DND-41 (cell line): ENCODE measurements at regions not wholly inside any gene's neighbourhood (a gene's known extent, or its start where the extent isn't known, plus 50 kb on each side); places are given as distances from the start of the nearest gene placed in this dataset.

ENCODE experiments used
- ATAC-seq: fragments of 200-7000 bp; cut with Tn5 transposase; 3 replicates; pipeline ENCODE4 v1.9.1; 2021; ENCODE audit warnings: low read depth; ENCODE audit not compliant: insufficient read depth
- DNase-seq: peaks from one replicate; pipeline ENCODE4 v3.0.0-alpha.2; 2020
- H2AFZ ChIP-seq: 2 replicates; pipeline ENCODE4 v1.6.0; 2012; ENCODE audit warnings: low read depth, low read length
- H3K27ac ChIP-seq: 2 replicates; pipeline ENCODE4 v1.5.1; 2012; ENCODE audit warnings: low read length, inconsistent platforms
- H3K27me3 ChIP-seq: fragments of 200-600 bp; sonication (generic); 2 replicates; pipeline ENCODE4 v1.6.0; 2012; ENCODE audit warnings: low read length, mild to moderate bottlenecking, inconsistent platforms; ENCODE audit not compliant: insufficient read depth, poor library complexity
- H3K36me3 ChIP-seq: 2 replicates; pipeline ENCODE4 v1.5.1; 2012; ENCODE audit warnings: low read length, inconsistent platforms; ENCODE audit not compliant: insufficient read depth
- H3K4me1 ChIP-seq: 2 replicates; pipeline ENCODE4 v1.5.1; 2012; ENCODE audit warnings: mild to moderate bottlenecking, low read length; ENCODE audit not compliant: insufficient read depth
- H3K4me2 ChIP-seq: 2 replicates; pipeline ENCODE4 v1.6.0; 2012; ENCODE audit warnings: mild to moderate bottlenecking, moderate library complexity, low read length, inconsistent platforms; ENCODE audit not compliant: insufficient read depth
- H3K4me3 ChIP-seq, 2 experiments: fragments of 200-600 bp in 1 of 2; shearing (Covaris generic) in 1 of 2; 2 replicates each; pipeline ENCODE4 v1.5.1; 2012 to 2016; ENCODE audit warnings: inconsistent platforms in 2 of 2, low read length in 2 of 2, mild to moderate bottlenecking in 2 of 2, low read depth in 1 of 2, moderate library complexity in 1 of 2
- H3K79me2 ChIP-seq: 2 replicates; pipeline ENCODE4 v1.6.0; 2012; ENCODE audit warnings: low read length, inconsistent platforms; ENCODE audit not compliant: insufficient read depth
- H3K9ac ChIP-seq: 2 replicates; pipeline ENCODE4 v1.6.0; 2012; ENCODE audit warnings: low read depth, mild to moderate bottlenecking, inconsistent platforms, low read length, moderate library complexity
- H3K9me3 ChIP-seq: 2 replicates; pipeline ENCODE4 v1.5.1; 2012; ENCODE audit warnings: low read length, moderate library complexity, mild to moderate bottlenecking, inconsistent platforms; ENCODE audit not compliant: insufficient read depth, severe bottlenecking
- H4K20me1 ChIP-seq: 2 replicates; pipeline ENCODE4 v1.6.0; 2012; ENCODE audit warnings: low read length; ENCODE audit not compliant: insufficient read depth
- CTCF ChIP-seq: IDR thresholded peaks from 2 replicates; pipeline ENCODE4 v1.5.1; 2012; ENCODE audit warnings: borderline replicate concordance, low read length, moderate library complexity, mild to moderate bottlenecking; ENCODE audit not compliant: poor library complexity, severe bottlenecking; ENCODE audit errors: extremely low read depth
- EZH2 ChIP-seq: IDR thresholded peaks from 3 replicates; pipeline ENCODE4 v1.6.1; 2012; ENCODE audit warnings: borderline replicate concordance, low read depth, mild to moderate bottlenecking, moderate library complexity, low read length, inconsistent platforms; ENCODE audit not compliant: severe bottlenecking

DNA sequence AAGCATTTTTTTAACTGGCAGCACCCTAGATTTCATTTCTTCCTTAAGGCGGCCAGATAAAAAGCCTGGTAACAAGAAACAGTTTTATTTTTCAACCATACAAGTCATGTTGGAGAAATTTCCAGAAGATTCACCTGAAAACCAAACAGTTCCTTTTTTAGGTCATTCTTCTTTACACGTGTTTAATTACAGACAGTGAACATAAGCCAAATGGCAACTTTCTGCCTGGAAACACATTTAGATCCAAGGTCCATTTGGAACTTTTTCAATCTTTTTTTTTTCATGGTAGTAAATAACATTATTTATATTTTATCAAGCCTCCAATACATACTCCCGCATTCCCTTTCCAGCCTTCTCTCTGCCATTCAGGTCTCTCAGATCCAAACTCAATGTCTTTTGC, 886.1 kb upstream of the MIR17HG start:
- H3K36me3 ChIP-seq: no peaks in the 10 kb centered on the region
- H3K27ac ChIP-seq: no peak overlapping the region
- DNase-seq: no peak
- H3K4me3 ChIP-seq: no peak overlapping the region
- no peak overlapping the region for H2AFZ ChIP-seq
- no peaks in the 10 kb centered on the region for H3K9me3 ChIP-seq
- TF ChIP-seq EZH2: no peak
- no peaks in the 10 kb centered on the region for H3K79me2 ChIP-seq
- H3K4me2 ChIP-seq: no peak overlapping the region
- no peaks in the 10 kb centered on the region for H3K4me1 ChIP-seq
- no peak for ATAC-seq
- H3K9ac ChIP-seq: no peak overlapping the region
- H3K27me3 ChIP-seq: no peaks in the 10 kb centered on the region
- no peaks in the 10 kb centered on the region for H4K20me1 ChIP-seq

DNA sequence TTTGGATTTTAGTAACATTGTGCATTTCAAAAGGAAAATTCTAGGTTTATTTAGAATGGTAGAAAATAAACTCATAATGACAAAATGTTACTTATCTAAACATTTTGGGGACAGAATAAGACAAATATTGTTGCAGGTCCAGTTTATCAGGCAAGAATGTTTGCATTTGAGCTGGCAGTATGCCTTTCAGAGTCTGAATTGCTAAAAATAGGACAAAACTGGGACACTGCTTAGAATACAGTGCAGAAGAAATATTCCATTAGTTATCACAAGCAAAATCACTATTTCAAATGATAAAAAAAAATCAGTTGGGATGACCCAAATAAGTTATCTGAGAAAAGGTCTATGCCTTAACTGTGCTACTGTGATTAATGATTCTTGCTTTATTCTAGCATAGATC, 870.3 kb upstream of the MIR17HG start:
- Histone ChIP-seq H3K4me1 (no peaks in the 10 kb centered on the region), H3K36me3 (no peaks in the 10 kb centered on the region), H4K20me1 (no peaks in the 10 kb centered on the region), H3K79me2 (no peaks in the 10 kb centered on the region), H3K27me3 (no peaks in the 10 kb centered on the region), H3K4me2 (no peak overlapping the region), H3K4me3 (no peak overlapping the region), H3K27ac (no peak overlapping the region), H2AFZ (no peak overlapping the region), H3K9ac (no peak overlapping the region), H3K9me3 (no peaks in the 10 kb centered on the region)
- ATAC-seq (no peak), DNase-seq (no peak)
- TF ChIP-seq EZH2 (no peak), CTCF (no peak)

DNA sequence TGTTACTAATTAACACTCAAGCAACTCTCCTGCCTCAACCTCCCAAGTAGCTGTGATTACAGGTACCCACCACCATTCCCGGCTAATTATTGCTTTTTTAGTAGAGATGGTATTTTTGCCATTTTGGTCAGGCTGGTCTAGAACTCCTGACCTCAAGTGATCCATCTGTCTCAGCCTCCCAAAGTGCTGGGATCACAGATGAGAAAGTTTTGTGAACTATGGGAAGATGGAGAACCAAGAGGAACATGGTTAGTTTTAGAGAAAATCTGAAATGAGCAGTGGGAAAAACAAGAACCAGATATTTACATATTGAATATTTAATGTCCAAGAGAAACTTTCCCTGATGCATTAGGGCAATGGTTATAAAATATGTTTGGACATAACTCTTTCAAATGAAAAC, 863.6 kb upstream of the MIR17HG start:
- DNase-seq (no peak), ATAC-seq (no peak)
- H4K20me1 ChIP-seq: no peaks in the 10 kb centered on the region
- H3K79me2 ChIP-seq: no peaks in the 10 kb centered on the region
- H3K27me3 ChIP-seq: no peaks in the 10 kb centered on the region
- no peak overlapping the region for H2AFZ ChIP-seq
- H3K4me2 ChIP-seq: no peak overlapping the region
- H3K9ac ChIP-seq: no peak overlapping the region
- no peak overlapping the region for H3K27ac ChIP-seq
- no peak overlapping the region for H3K4me3 ChIP-seq
- TF ChIP-seq CTCF (no peak), EZH2 (no peak)
- H3K9me3 ChIP-seq: no peaks in the 10 kb centered on the region
- no peaks in the 10 kb centered on the region for H3K36me3 ChIP-seq
- no peaks in the 10 kb centered on the region for H3K4me1 ChIP-seq

GRCh38 chr13:90485436-90485835, 862.1 kb upstream of the MIR17HG start:
- no peaks in the 10 kb centered on the region for H4K20me1 ChIP-seq
- no peak for TF ChIP-seq CTCF
- TF ChIP-seq EZH2: no peak
- H3K27ac ChIP-seq: no peak overlapping the region
- ATAC-seq (no peak), DNase-seq (no peak)
- H3K4me3 ChIP-seq: no peak overlapping the region
- no peaks in the 10 kb centered on the region for H3K9me3 ChIP-seq
- H3K4me2 ChIP-seq: no peak overlapping the region
- H3K27me3 ChIP-seq: no peaks in the 10 kb centered on the region
- H3K36me3 ChIP-seq: no peaks in the 10 kb centered on the region
- no peaks in the 10 kb centered on the region for H3K4me1 ChIP-seq
- no peak overlapping the region for H2AFZ ChIP-seq
- H3K79me2 ChIP-seq: no peaks in the 10 kb centered on the region
- no peak overlapping the region for H3K9ac ChIP-seq
